Kidney (tissue), 13 donors: ENCODE measurements at regions not wholly inside any gene's neighbourhood (a gene's known extent, or its start where the extent isn't known, plus 50 kb on each side); places are given as distances from the start of the nearest gene placed in this dataset.

ENCODE experiments used
- DNase-seq, 5 donors: peaks; one replicate each; pipeline ENCODE4 v3.0.0-alpha.2; 2013 to 2020
- FAIRE-seq: peaks from 2 replicates; lab custom pipeline; 2012; peaks lifted over from hg19 to GRCh38; lab: Jason Lieb, UNC
- H3K27ac ChIP-seq, 2 donors: one replicate each; pipeline ENCODE4 v1.7.0; 2013; ENCODE audit warnings: low read depth in 2 of 2, low read length in 2 of 2, inconsistent platforms in 1 of 2
- H3K27me3 ChIP-seq: one replicate; pipeline ENCODE4 v1.7.1; 2013; ENCODE audit warnings: low read length, inconsistent platforms; ENCODE audit not compliant: control insufficient read depth, insufficient read depth
- H3K36me3 ChIP-seq, 3 donors: one replicate each; pipeline versions ENCODE4 v1.7.0 to v1.7.1; 2013; ENCODE audit warnings: low read length in 3 of 3, control low read depth in 1 of 3, inconsistent platforms in 1 of 3; ENCODE audit not compliant: insufficient read depth in 3 of 3, control insufficient read depth in 2 of 3
- H3K4me1 ChIP-seq, 3 donors: one replicate each; pipeline versions ENCODE4 v1.7.0 to v1.7.1; 2013; ENCODE audit warnings: low read length in 3 of 3, inconsistent platforms in 1 of 3, low read depth in 1 of 3; ENCODE audit not compliant: control insufficient read depth in 2 of 3, insufficient read depth in 2 of 3
- H3K4me3 ChIP-seq, 3 donors: one replicate each; pipeline versions ENCODE4 v1.7.0 to v1.8.1; 2013; ENCODE audit warnings: low read length in 3 of 3, control low read depth in 1 of 3, inconsistent platforms in 1 of 3
- H3K9ac ChIP-seq, 3 donors: one replicate each; pipeline versions ENCODE4 v1.7.0 to v1.7.1; 2013; ENCODE audit warnings: low read length in 3 of 3, control low read depth in 1 of 3, inconsistent platforms in 1 of 3
- H3K9me3 ChIP-seq, 3 donors: one replicate each; pipeline versions ENCODE4 v1.7.0 to v1.7.1; 2013; ENCODE audit warnings: low read length in 3 of 3, control low read depth in 1 of 3, inconsistent platforms in 1 of 3; ENCODE audit not compliant: control insufficient read depth in 2 of 3, insufficient read depth in 1 of 3
- intact Hi-C: fragments of 100-400 bp; cut with DNase I; formaldehyde crosslinking; loops from one replicate; pipeline ENCODE4 v1.11.1; 2022
- TF ChIP-seq, protein P1 (sequence below): IDR thresholded peaks from 3 replicates; pipeline ENCODE4 v1.5.1; 2012; ENCODE audit warnings: mild to moderate bottlenecking, moderate library complexity, borderline replicate concordance; ENCODE audit not compliant: insufficient read depth; ENCODE audit errors: extremely low read depth
- donor health status: control.
- donor health status: control.
- donor health status: control.
- donor health status: control.
- donor health status: control.
- donor health status: DM: yes; HTN: yes; CAD: no.
- donor health status: Normal renal cell carcinoma (clear cell type).

GRCh38 chr11:129584316-129584715, 208.7 kb downstream of the BARX2 start:
- Histone ChIP-seq H3K4me1 (no peaks in the 10 kb centered on the region), H3K27ac (no peak overlapping the region), H3K9me3 (no peaks in the 10 kb centered on the region), H3K9ac (no peak overlapping the region), H3K36me3 (no peaks in the 10 kb centered on the region), H3K27me3 (no peaks in the 10 kb centered on the region), H3K4me3 (no peak overlapping the region)
- DNase-seq (no peak), FAIRE-seq (no peak)
- intact Hi-C loops, result no loop called here
- TF ChIP-seq, protein P1, sequence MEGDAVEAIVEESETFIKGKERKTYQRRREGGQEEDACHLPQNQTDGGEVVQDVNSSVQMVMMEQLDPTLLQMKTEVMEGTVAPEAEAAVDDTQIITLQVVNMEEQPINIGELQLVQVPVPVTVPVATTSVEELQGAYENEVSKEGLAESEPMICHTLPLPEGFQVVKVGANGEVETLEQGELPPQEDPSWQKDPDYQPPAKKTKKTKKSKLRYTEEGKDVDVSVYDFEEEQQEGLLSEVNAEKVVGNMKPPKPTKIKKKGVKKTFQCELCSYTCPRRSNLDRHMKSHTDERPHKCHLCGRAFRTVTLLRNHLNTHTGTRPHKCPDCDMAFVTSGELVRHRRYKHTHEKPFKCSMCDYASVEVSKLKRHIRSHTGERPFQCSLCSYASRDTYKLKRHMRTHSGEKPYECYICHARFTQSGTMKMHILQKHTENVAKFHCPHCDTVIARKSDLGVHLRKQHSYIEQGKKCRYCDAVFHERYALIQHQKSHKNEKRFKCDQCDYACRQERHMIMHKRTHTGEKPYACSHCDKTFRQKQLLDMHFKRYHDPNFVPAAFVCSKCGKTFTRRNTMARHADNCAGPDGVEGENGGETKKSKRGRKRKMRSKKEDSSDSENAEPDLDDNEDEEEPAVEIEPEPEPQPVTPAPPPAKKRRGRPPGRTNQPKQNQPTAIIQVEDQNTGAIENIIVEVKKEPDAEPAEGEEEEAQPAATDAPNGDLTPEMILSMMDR, result no peak

DNA sequence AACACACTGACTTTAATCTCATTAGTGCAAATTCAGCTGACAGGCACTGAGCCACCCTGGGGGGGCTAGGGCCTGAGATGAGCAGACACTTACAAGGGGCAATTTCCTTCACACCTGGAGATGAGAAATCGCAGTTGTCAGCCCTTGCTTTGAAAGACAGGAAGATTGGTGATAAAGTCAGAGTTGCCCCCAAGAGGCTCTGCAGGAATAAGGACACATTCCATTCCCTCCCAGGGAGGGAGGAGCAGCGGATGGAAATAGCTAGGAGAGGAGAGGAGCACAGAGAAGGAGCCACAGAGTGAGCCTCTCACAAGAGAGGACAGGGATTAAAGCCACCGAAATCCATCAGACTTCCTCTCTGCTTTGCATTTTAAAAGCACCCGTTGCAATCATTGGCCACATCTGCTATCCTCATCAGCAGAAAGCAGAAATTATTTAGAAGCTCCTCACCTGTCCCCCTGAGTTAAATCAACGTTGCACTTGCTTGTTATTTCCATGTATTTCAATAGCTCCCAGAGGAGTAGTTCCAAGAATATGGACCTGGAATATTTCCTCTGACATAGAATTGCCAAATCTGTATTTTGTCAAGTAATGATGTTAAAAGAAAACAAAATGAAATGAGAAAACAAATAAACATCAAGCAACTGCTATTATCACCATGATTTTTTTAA, 213.7 kb downstream of the BARX2 start:
- Histone ChIP-seq H3K36me3 (no peaks in the 10 kb centered on the region), H3K27ac (no peak overlapping the region), H3K9me3 (no peaks in the 10 kb centered on the region), H3K27me3 (no peaks in the 10 kb centered on the region), H3K4me1 (peaks cover 0 to 6% (median 3%) of the 10 kb centered on the region in 3 donors), H3K9ac (no peak overlapping the region), H3K4me3 (no peak overlapping the region)
- FAIRE-seq (no peak), DNase-seq (peak in 1 of 5 donors; percentile 28)
- intact Hi-C loops, result no loop called here
- TF ChIP-seq, protein P1, result no peak

DNA sequence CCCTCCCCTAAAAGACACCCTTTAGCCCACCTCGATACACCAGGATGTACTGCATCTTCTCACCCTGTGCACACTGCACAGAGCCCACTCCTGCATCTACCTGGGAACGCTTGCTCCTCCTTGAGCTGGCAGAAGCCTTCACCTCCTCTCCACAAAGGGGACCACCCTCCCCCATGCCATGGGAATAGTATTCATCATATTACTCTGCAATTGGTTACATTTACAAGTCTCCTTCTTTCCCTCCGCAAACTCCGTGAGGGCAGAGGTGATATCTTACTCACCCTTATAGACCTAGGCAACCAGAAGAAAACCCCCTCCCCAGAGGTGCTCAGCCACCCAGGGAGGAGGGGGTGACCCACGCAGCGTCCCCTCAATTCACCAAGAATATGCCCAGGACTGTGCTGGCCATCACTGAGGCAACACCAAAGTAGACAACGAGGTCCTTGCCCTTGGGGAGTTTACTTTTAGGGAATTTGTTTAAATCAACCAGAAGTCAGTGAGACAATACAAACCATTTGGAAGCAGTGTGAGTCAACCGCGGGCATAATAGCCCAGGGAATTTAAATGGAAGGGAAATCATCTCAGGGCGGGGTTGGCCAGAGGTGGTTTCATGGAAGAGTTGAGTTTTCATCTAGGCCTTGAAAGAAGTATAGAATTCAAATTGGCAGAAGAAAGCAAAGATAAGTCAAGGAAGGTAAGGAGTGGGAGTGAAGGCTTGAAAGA, 214.5 kb downstream of the BARX2 start:
- TF ChIP-seq, protein P1, result no peak
- Histone ChIP-seq H3K4me3 (no peak overlapping the region), H3K27me3 (no peaks in the 10 kb centered on the region), H3K9ac (no peak overlapping the region), H3K9me3 (no peaks in the 10 kb centered on the region), H3K27ac (no peak overlapping the region), H3K36me3 (no peaks in the 10 kb centered on the region), H3K4me1 (peaks cover 0 to 6% (median 3%) of the 10 kb centered on the region in 3 donors)
- no peak for DNase-seq
- FAIRE-seq, result no peak
- intact Hi-C loops, result no loop called here
